DND-41 (cell line): ENCODE measurements at regions not wholly inside any gene's neighbourhood (a gene's known extent, or its start where the extent isn't known, plus 50 kb on each side); places are given as distances from the start of the nearest gene placed in this dataset.

ENCODE experiments used
- CTCF ChIP-seq: IDR thresholded peaks from 2 replicates; pipeline ENCODE4 v1.5.1; 2012; ENCODE audit warnings: borderline replicate concordance, low read length, moderate library complexity, mild to moderate bottlenecking; ENCODE audit not compliant: poor library complexity, severe bottlenecking; ENCODE audit errors: extremely low read depth
- EZH2 ChIP-seq: IDR thresholded peaks from 3 replicates; pipeline ENCODE4 v1.6.1; 2012; ENCODE audit warnings: borderline replicate concordance, low read depth, mild to moderate bottlenecking, moderate library complexity, low read length, inconsistent platforms; ENCODE audit not compliant: severe bottlenecking

- TF ChIP-seq CTCF, result no peak
- TF ChIP-seq EZH2, result no peak
Measured at GRCh38 chr12:106003297-106003696, 135.5 kb downstream of the NUAK1 start.
